ENCODE measurements at regions not wholly inside any gene's neighbourhood (a gene's known extent, or its start where the extent isn't known, plus 50 kb on each side); places are given as distances from the start of the nearest gene placed in this dataset.

GRCh38 chr16:9661336-9662017 lies 520.8 kb downstream of the GRIN2A start:
- Histone ChIP-seq H3K36me3 (replicated peaks; ENCODE audit: insufficient read depth, low read length) (no peaks in the 10 kb centered on the region), H3K27me3 (replicated peaks; ENCODE audit: insufficient read depth, low read length) (no peaks in the 10 kb centered on the region), H3F3A (ENCODE audit: insufficient read depth, low read length) (no peaks in the 10 kb centered on the region), H3K27ac (ENCODE audit: low read length) (no peak overlapping the region), H3K79me2 (ENCODE audit: low read length) (no peaks in the 10 kb centered on the region), H3K9ac (ENCODE audit: low read length) (no peak overlapping the region), H3K9me3 (replicated peaks; ENCODE audit: insufficient read depth, low read length) (no peaks in the 10 kb centered on the region), H3K4me2 (ENCODE audit: low read depth, low read length) (no peak overlapping the region), H3K9me2 (replicated peaks; ENCODE audit: insufficient read depth, low read length) (no peaks in the 10 kb centered on the region), H3K4me3 (ENCODE audit: low read length) (no peak overlapping the region), H4K20me1 (ENCODE audit: insufficient read depth, low read length) (no peaks in the 10 kb centered on the region), H3K4me1 (ENCODE audit: low read length) (no peaks in the 10 kb centered on the region), H2AFZ (ENCODE audit: low read length) (no peak overlapping the region)
- TF ChIP-seq EZH2phosphoT487 (IDR thresholded peaks at IDR 0.05; ENCODE audit: low read length) = no peak
- TF ChIP-seq, protein P1, sequence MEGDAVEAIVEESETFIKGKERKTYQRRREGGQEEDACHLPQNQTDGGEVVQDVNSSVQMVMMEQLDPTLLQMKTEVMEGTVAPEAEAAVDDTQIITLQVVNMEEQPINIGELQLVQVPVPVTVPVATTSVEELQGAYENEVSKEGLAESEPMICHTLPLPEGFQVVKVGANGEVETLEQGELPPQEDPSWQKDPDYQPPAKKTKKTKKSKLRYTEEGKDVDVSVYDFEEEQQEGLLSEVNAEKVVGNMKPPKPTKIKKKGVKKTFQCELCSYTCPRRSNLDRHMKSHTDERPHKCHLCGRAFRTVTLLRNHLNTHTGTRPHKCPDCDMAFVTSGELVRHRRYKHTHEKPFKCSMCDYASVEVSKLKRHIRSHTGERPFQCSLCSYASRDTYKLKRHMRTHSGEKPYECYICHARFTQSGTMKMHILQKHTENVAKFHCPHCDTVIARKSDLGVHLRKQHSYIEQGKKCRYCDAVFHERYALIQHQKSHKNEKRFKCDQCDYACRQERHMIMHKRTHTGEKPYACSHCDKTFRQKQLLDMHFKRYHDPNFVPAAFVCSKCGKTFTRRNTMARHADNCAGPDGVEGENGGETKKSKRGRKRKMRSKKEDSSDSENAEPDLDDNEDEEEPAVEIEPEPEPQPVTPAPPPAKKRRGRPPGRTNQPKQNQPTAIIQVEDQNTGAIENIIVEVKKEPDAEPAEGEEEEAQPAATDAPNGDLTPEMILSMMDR (IDR thresholded peaks at IDR 0.05; ENCODE audit: low read length) = no peak
- no peak for TF ChIP-seq EZH2 (optimal IDR thresholded peaks at IDR 0.05; ENCODE audit: low read depth, low read length)
- DNase-seq = no peak

GRCh38 chr16:9663588-9663987 lies 518.6 kb downstream of the GRIN2A start:
- no peak for DNase-seq
- H3K36me3 ChIP-seq (replicated peaks; ENCODE audit: insufficient read depth, low read length) = no peaks in the 10 kb centered on the region
- no peaks in the 10 kb centered on the region for H3K79me2 ChIP-seq (ENCODE audit: low read length)
- H3K27ac ChIP-seq (ENCODE audit: low read length) = no peak overlapping the region
- H3F3A ChIP-seq (ENCODE audit: insufficient read depth, low read length) = no peaks in the 10 kb centered on the region
- H3K27me3 ChIP-seq (replicated peaks; ENCODE audit: insufficient read depth, low read length) = no peaks in the 10 kb centered on the region
- TF ChIP-seq, protein P1 (IDR thresholded peaks at IDR 0.05; ENCODE audit: low read length) = no peak
- no peak for TF ChIP-seq EZH2phosphoT487 (IDR thresholded peaks at IDR 0.05; ENCODE audit: low read length)
- TF ChIP-seq EZH2 (optimal IDR thresholded peaks at IDR 0.05; ENCODE audit: low read depth, low read length) = no peak
- H3K9ac ChIP-seq (ENCODE audit: low read length) = no peak overlapping the region
- no peak overlapping the region for H3K4me3 ChIP-seq (ENCODE audit: low read length)
- H3K9me2 ChIP-seq (replicated peaks; ENCODE audit: insufficient read depth, low read length) = no peaks in the 10 kb centered on the region
- no peaks in the 10 kb centered on the region for H4K20me1 ChIP-seq (ENCODE audit: insufficient read depth, low read length)
- no peaks in the 10 kb centered on the region for H3K9me3 ChIP-seq (replicated peaks; ENCODE audit: insufficient read depth, low read length)
- H3K4me2 ChIP-seq (ENCODE audit: low read depth, low read length) = no peak overlapping the region
- H2AFZ ChIP-seq (ENCODE audit: low read length) = no peak overlapping the region
- no peaks in the 10 kb centered on the region for H3K4me1 ChIP-seq (ENCODE audit: low read length)

DNA sequence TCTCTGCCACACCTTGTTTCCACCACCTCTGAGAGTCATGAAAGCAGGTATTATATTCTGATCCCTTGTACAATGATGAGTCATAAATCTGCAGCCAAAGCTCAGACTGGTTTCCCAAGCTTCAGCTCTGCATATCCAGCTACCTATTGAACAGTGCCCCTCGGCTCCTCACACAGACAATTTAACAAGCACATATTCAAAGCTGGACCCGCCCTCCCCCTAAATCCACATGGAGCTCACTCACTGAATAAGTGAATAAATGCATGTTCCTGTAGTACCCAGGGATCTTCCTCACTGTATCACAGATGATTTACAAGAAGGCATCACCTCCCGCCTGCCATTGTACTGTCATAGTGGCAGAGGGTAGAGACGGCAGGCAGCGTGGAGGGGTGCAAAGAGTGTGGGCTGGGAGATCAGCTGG lies 516.4 kb downstream of the GRIN2A start:
- H4K20me1 ChIP-seq (ENCODE audit: insufficient read depth, low read length) = no peaks in the 10 kb centered on the region
- H3K4me2 ChIP-seq (ENCODE audit: low read depth, low read length) = no peak overlapping the region
- H2AFZ ChIP-seq (ENCODE audit: low read length) = no peak overlapping the region
- TF ChIP-seq EZH2phosphoT487 (IDR thresholded peaks at IDR 0.05; ENCODE audit: low read length) = no peak
- no peaks in the 10 kb centered on the region for H3K36me3 ChIP-seq (replicated peaks; ENCODE audit: insufficient read depth, low read length)
- no peaks in the 10 kb centered on the region for H3K4me1 ChIP-seq (ENCODE audit: low read length)
- H3K9me2 ChIP-seq (replicated peaks; ENCODE audit: insufficient read depth, low read length) = no peaks in the 10 kb centered on the region
- H3K27me3 ChIP-seq (replicated peaks; ENCODE audit: insufficient read depth, low read length) = no peaks in the 10 kb centered on the region
- H3K79me2 ChIP-seq (ENCODE audit: low read length) = no peaks in the 10 kb centered on the region
- no peak overlapping the region for H3K4me3 ChIP-seq (ENCODE audit: low read length)
- H3K27ac ChIP-seq (ENCODE audit: low read length) = no peak overlapping the region
- no peak overlapping the region for H3K9ac ChIP-seq (ENCODE audit: low read length)
- no peaks in the 10 kb centered on the region for H3F3A ChIP-seq (ENCODE audit: insufficient read depth, low read length)
- H3K9me3 ChIP-seq (replicated peaks; ENCODE audit: insufficient read depth, low read length) = no peaks in the 10 kb centered on the region
- DNase-seq = no peak

GRCh38 chr16:9666834-9667480 lies 515.3 kb downstream of the GRIN2A start:
- Histone ChIP-seq H3K4me2 (ENCODE audit: low read depth, low read length) (no peak overlapping the region), H3K79me2 (ENCODE audit: low read length) (no peaks in the 10 kb centered on the region), H3K9me2 (replicated peaks; ENCODE audit: insufficient read depth, low read length) (no peaks in the 10 kb centered on the region), H3K9ac (ENCODE audit: low read length) (no peak overlapping the region), H3K9me3 (replicated peaks; ENCODE audit: insufficient read depth, low read length) (no peaks in the 10 kb centered on the region), H4K20me1 (ENCODE audit: insufficient read depth, low read length) (no peaks in the 10 kb centered on the region), H3F3A (ENCODE audit: insufficient read depth, low read length) (no peaks in the 10 kb centered on the region), H3K27ac (ENCODE audit: low read length) (no peak overlapping the region), H3K4me1 (ENCODE audit: low read length) (no peaks in the 10 kb centered on the region), H3K4me3 (ENCODE audit: low read length) (no peak overlapping the region), H3K36me3 (replicated peaks; ENCODE audit: insufficient read depth, low read length) (no peaks in the 10 kb centered on the region), H2AFZ (ENCODE audit: low read length) (no peak overlapping the region), H3K27me3 (replicated peaks; ENCODE audit: insufficient read depth, low read length) (no peaks in the 10 kb centered on the region)
- TF ChIP-seq EZH2phosphoT487 (IDR thresholded peaks at IDR 0.05; ENCODE audit: low read length) (no peak), EZH2 (optimal IDR thresholded peaks at IDR 0.05; ENCODE audit: low read depth, low read length) (no peak)
- TF ChIP-seq, protein P1 (IDR thresholded peaks at IDR 0.05; ENCODE audit: low read length) = no peak
- DNase-seq = no peak
